Mucosa of descending colon (tissue), 3 donors: ENCODE measurements at regions not wholly inside any gene's neighbourhood (a gene's known extent, or its start where the extent isn't known, plus 50 kb on each side); places are given as distances from the start of the nearest gene placed in this dataset. TPM values are rescaled to one million over a fixed set of nuclear protein-coding genes. Genes with fewer than 3 reads are reported as not detected.

Experiments
- ATAC-seq: fragments of 200-7000 bp; cut with Tn5 transposase; one replicate; pipeline ENCODE4 v1.9.1; 2020; ENCODE audit warnings: mild to moderate bottlenecking, moderate library complexity
- DNase-seq, 3 donors: peaks; one replicate each; pipeline ENCODE4 v3.0.0-alpha.2; 2020
- H3K36me3 ChIP-seq: fragments of 200-600 bp; one replicate; pipeline ENCODE4 v1.8.0; 2021; ENCODE audit warnings: low read depth, mild to moderate bottlenecking
- H3K4me1 ChIP-seq: fragments of 200-600 bp; one replicate; pipeline ENCODE4 v1.8.0; 2021; ENCODE audit warnings: low read depth, mild to moderate bottlenecking
- H3K4me3 ChIP-seq: fragments of 200-600 bp; one replicate; pipeline ENCODE4 v1.8.0; 2021; ENCODE audit warnings: mild to moderate bottlenecking
- H3K9me3 ChIP-seq: fragments of 200-600 bp; one replicate; pipeline ENCODE4 v1.8.0; 2021; ENCODE audit warnings: mild to moderate bottlenecking
- intact Hi-C, 2 donors: fragments of 100-400 bp; cut with DNase I in 1 of 2; cut with micrococcal nuclease in 1 of 2; formaldehyde crosslinking; loops; one replicate each; pipeline versions ENCODE4 v1.11.0 to v1.11.1; 2022; cut with DNase I, micrococcal nuclease
- microRNA-seq: library from miRNA; unstranded; fragments of <30 nt; microRNA quantifications from one replicate; pipeline ENCODE4, GENCODE V29; 2019
- TF ChIP-seq, protein P1 (sequence below): fragments of 200-600 bp; IDR thresholded peaks from one replicate; pipeline ENCODE4 v1.8.0; 2022; ENCODE audit warnings: antibody characterized with exemption, mild to moderate bottlenecking
- donor health status: DM: no; HTN: no; CAD: no; lungs with moderate emphysema.
- donor health status: DM: no; HTN: no; CAD: no.
- donor health status: DM: no; HTN: yes; CAD: no.

DNA sequence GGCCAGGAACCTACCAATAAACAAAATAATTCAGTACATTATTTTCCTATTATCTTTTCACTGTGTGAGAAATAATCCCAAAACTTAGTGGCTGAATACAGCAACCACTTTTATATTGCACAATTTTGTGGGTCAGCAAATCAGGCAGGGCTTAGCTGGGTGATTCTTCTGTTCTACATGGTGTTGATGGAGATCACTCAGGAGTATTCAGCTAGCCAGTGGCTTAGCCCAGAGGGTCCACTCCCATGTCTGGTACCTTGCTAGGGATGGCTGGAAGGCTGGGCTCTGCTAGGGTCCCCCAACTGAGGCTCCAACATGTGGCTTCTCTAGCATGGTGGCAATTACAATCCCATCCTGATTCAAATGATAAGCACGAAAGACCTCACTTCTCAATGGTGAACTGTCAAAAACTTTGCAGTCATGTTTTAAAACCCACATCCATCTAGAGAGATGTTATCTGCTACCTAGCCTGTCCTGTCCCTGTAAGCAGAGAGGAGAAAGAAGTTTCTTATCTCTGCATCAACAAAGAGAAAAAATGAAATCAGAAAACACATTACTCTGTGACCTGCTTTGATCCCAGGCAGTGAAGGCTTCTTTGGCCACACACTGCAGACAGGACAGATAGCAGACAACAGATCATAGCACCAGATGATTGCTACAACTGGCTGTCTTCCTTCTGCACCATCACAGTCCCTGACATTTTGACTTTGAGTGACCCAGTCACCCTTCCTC is 51.0 kb upstream of the MYL2 start:
- intact Hi-C loops, result no loop called here
- no peaks in the 10 kb centered on the region for H3K9me3 ChIP-seq
- no peaks in the 10 kb centered on the region for H3K36me3 ChIP-seq
- no peak overlapping the region for H3K4me3 ChIP-seq
- no peak for DNase-seq
- TF ChIP-seq, protein P1, sequence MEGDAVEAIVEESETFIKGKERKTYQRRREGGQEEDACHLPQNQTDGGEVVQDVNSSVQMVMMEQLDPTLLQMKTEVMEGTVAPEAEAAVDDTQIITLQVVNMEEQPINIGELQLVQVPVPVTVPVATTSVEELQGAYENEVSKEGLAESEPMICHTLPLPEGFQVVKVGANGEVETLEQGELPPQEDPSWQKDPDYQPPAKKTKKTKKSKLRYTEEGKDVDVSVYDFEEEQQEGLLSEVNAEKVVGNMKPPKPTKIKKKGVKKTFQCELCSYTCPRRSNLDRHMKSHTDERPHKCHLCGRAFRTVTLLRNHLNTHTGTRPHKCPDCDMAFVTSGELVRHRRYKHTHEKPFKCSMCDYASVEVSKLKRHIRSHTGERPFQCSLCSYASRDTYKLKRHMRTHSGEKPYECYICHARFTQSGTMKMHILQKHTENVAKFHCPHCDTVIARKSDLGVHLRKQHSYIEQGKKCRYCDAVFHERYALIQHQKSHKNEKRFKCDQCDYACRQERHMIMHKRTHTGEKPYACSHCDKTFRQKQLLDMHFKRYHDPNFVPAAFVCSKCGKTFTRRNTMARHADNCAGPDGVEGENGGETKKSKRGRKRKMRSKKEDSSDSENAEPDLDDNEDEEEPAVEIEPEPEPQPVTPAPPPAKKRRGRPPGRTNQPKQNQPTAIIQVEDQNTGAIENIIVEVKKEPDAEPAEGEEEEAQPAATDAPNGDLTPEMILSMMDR, result no peak
- no peak for ATAC-seq
- H3K4me1 ChIP-seq, result no peaks in the 10 kb centered on the region

Small RNA genes lying in the stretch of these regions (microRNA-seq; reads per million reads assigned to microRNA genes)
- gene MIR6760, result not detected
